Right atrium auricular region (tissue), 2 donors: ENCODE measurements at regions not wholly inside any gene's neighbourhood (a gene's known extent, or its start where the extent isn't known, plus 50 kb on each side); places are given as distances from the start of the nearest gene placed in this dataset.

Experiments
- DNase-seq: peaks from one replicate; pipeline ENCODE4 v3.0.0-alpha.2; 2019; ENCODE audit warnings: low spot score
- H3K27ac ChIP-seq, 2 donors: fragments of 200-600 bp; sonication (generic); 1 replicate in 1 of 2; 2 replicates in 1 of 2; pipeline ENCODE4 v1.5.1; 2016 to 2019
- H3K27me3 ChIP-seq, 2 donors: fragments of 200-600 bp; sonication (generic); one replicate each; pipeline versions ENCODE4 v1.5.1 to v1.6.0; 2017 to 2019
- H3K36me3 ChIP-seq: fragments of 200-600 bp; sonication (generic); one replicate; pipeline ENCODE4 v1.5.1; 2016
- H3K4me1 ChIP-seq, 2 donors: fragments of 200-600 bp; sonication (generic); one replicate each; pipeline versions ENCODE4 v1.5.1 to v1.6.0; 2017 to 2019
- H3K4me3 ChIP-seq, 2 donors: fragments of 200-600 bp; sonication (generic); 1 replicate in 1 of 2; 2 replicates in 1 of 2; pipeline ENCODE4 v1.5.1; 2017 to 2019; ENCODE audit warnings: mild to moderate bottlenecking in 1 of 2, moderate library complexity in 1 of 2
- H3K9me3 ChIP-seq, 2 donors: fragments of 200-600 bp; sonication (generic); one replicate each; pipeline ENCODE4 v1.5.1; 2019
- TF ChIP-seq, protein P1 (sequence below), 2 donors: fragments of 200-600 bp; sonication (generic); IDR thresholded peaks; one replicate each; pipeline ENCODE4 v1.5.1; 2019; ENCODE audit warnings: antibody characterized with exemption in 2 of 2

DNA sequence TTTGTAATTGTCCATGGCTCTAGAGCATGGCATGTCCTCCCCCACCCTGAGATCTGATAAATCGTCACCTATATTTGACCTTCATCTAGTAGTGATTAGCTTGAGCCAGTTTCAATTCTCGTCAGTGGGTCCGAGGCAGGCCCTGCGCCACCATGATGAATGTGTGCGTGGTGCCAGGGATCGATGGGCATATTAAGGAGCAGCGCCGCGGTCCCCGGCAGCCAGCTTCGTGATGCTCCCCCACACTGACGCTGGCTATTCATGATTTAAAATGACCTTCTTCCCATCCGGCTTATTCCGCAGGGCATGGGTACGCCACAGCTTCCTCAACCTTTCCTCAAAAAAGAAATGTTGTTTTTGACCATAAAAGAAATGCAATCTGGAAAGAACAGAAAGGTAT, 68.0 kb downstream of the SLC25A47 start:
- no peak overlapping the region for H3K27ac ChIP-seq
- H3K4me3 ChIP-seq = no peak overlapping the region
- no peak for DNase-seq
- TF ChIP-seq, protein P1, sequence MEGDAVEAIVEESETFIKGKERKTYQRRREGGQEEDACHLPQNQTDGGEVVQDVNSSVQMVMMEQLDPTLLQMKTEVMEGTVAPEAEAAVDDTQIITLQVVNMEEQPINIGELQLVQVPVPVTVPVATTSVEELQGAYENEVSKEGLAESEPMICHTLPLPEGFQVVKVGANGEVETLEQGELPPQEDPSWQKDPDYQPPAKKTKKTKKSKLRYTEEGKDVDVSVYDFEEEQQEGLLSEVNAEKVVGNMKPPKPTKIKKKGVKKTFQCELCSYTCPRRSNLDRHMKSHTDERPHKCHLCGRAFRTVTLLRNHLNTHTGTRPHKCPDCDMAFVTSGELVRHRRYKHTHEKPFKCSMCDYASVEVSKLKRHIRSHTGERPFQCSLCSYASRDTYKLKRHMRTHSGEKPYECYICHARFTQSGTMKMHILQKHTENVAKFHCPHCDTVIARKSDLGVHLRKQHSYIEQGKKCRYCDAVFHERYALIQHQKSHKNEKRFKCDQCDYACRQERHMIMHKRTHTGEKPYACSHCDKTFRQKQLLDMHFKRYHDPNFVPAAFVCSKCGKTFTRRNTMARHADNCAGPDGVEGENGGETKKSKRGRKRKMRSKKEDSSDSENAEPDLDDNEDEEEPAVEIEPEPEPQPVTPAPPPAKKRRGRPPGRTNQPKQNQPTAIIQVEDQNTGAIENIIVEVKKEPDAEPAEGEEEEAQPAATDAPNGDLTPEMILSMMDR (IDR thresholded peaks at IDR 0.05) = no peak
- no peaks in the 10 kb centered on the region for H3K9me3 ChIP-seq
- peaks cover 0 to 4% of the 10 kb centered on the region in 2 donors for H3K4me1 ChIP-seq
- no peaks in the 10 kb centered on the region for H3K36me3 ChIP-seq
- no peaks in the 10 kb centered on the region for H3K27me3 ChIP-seq

DNA sequence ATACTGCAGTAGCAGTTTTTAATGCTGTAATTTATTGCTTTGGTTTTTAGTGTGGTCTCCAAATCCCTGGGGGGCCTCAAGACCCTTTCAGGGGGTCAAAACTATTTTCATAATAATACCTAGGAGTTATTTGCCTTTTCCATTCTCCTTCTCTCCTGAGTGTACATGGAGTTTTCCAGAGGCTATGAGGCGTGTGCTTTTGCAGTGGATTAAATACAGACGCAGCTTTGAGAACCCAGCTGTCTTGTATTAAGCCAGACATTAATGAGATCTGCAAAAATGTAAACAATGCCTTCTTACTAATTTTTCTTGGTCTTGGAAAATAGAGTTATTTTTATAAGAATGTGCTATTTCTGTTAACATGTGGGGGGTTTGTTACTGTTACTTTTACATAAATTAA, 68.6 kb downstream of the SLC25A47 start:
- H3K27ac ChIP-seq = no peak overlapping the region
- H3K36me3 ChIP-seq = no peaks in the 10 kb centered on the region
- H3K9me3 ChIP-seq = no peaks in the 10 kb centered on the region
- no peak for DNase-seq
- peaks cover 0 to 4% of the 10 kb centered on the region in 2 donors for H3K4me1 ChIP-seq
- H3K4me3 ChIP-seq = no peak overlapping the region
- no peaks in the 10 kb centered on the region for H3K27me3 ChIP-seq
- TF ChIP-seq, protein P1 (IDR thresholded peaks at IDR 0.05) = no peak

DNA sequence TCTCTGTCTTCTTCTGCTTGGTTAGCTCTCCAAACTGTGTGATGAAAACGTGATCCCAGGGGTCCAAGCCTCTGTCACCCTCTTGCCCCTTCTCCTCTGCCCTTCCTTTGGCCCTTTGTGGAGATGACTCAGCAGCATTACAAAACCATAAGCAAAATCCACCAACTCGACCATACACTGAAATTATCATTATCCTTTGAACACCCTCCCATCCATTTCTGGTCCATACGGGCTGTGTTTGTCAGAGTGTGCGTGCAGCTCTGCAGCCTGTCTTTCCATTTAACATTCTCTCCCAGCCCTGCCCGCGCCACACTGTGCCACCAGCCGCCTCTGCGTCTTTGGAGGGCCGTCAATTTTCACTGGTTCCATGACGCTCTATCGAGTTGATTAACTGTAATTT, 69.2 kb downstream of the SLC25A47 start:
- no peaks in the 10 kb centered on the region for H3K27me3 ChIP-seq
- DNase-seq = no peak
- TF ChIP-seq, protein P1 (IDR thresholded peaks at IDR 0.05) = no peak
- no peaks in the 10 kb centered on the region for H3K9me3 ChIP-seq
- no peak overlapping the region for H3K4me3 ChIP-seq
- H3K36me3 ChIP-seq = no peaks in the 10 kb centered on the region
- H3K27ac ChIP-seq = no peak overlapping the region
- peaks cover 0 to 4% of the 10 kb centered on the region in 2 donors for H3K4me1 ChIP-seq

DNA sequence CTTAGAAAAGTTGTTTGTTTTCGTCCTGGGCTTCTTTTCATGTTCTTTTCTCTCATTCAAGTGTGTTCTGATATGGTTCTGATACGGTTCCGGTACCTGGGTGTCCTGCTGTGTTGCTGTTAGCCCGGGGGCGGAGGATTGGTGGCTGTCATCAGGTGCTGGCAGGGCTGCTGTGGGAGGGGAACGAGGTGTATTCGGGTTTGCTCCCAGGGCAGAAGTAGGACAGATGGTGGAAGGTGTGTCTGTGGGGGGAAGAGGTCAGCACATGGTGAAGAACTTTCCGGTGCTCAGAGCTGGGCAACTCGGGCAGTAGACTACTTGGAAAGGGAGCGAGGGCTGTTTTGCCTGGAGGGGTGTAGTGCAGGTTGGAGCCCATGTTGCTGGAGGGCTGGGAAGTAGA, 70.2 kb downstream of the SLC25A47 start:
- Histone ChIP-seq H3K27me3 (no peaks in the 10 kb centered on the region), H3K4me1 (peaks cover 0 to 4% of the 10 kb centered on the region in 2 donors), H3K36me3 (no peaks in the 10 kb centered on the region), H3K4me3 (no peak overlapping the region), H3K9me3 (no peaks in the 10 kb centered on the region), H3K27ac (no peak overlapping the region)
- no peak for DNase-seq
- TF ChIP-seq, protein P1 (IDR thresholded peaks at IDR 0.05) = no peak

DNA sequence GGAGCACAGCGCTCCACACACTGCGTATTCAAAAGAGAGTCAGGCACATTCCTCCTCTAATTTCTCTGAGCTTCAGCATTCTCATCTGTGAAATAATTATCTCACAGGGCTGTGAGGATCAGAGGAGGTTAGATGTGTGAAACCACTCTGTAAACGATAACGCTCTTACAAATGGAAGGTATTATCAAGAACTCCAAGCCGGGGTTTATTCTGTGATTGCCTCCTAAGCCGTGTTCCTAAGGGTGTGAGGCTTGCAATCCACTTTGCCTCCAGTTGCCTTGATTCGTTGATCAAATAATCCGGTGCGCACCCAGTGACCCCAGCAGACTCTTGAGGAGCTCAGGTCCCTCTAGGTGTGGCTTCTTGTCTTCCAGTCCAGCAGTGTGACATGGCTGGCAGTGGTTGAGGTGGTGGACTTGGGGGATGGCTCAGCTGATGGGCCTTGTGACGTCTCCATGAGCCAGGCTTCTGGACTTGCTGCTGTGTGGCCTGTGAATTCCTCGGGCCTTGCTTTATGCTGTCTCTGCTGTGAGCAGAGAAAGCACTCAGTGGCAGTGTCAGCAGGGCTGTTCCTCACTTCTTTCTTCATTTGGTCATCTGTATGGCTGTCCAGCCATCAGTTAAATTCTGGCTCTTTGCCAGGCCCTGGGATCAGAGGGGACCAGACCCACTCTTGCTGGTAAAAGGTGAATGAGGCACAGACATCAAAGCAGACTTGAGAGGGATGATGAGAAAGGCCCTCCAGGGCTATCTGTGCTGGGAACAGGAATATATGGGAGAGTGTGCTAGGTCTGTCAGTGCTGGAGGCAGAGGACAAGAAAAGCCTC, 71.0 kb downstream of the SLC25A47 start:
- Histone ChIP-seq H3K4me1 (peaks cover 0 to 4% of the 10 kb centered on the region in 2 donors), H3K27me3 (no peaks in the 10 kb centered on the region), H3K36me3 (no peaks in the 10 kb centered on the region), H3K9me3 (no peaks in the 10 kb centered on the region), H3K27ac (no peak overlapping the region), H3K4me3 (no peak overlapping the region)
- no peak for DNase-seq
- TF ChIP-seq, protein P1 (IDR thresholded peaks at IDR 0.05) = no peak
